ENCODE measurements at regions not wholly inside any gene's neighbourhood (a gene's known extent, or its start where the extent isn't known, plus 50 kb on each side); places are given as distances from the start of the nearest gene placed in this dataset.

- TF ChIP-seq, protein P1, sequence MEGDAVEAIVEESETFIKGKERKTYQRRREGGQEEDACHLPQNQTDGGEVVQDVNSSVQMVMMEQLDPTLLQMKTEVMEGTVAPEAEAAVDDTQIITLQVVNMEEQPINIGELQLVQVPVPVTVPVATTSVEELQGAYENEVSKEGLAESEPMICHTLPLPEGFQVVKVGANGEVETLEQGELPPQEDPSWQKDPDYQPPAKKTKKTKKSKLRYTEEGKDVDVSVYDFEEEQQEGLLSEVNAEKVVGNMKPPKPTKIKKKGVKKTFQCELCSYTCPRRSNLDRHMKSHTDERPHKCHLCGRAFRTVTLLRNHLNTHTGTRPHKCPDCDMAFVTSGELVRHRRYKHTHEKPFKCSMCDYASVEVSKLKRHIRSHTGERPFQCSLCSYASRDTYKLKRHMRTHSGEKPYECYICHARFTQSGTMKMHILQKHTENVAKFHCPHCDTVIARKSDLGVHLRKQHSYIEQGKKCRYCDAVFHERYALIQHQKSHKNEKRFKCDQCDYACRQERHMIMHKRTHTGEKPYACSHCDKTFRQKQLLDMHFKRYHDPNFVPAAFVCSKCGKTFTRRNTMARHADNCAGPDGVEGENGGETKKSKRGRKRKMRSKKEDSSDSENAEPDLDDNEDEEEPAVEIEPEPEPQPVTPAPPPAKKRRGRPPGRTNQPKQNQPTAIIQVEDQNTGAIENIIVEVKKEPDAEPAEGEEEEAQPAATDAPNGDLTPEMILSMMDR (IDR thresholded peaks at IDR 0.05): no peak
- TF ChIP-seq EZH2 (IDR thresholded peaks at IDR 0.05; ENCODE audit: borderline replicate concordance, insufficient read depth, low read depth, low read length, poor library complexity, severe bottlenecking): no peak
Observed at GRCh38 chr14:62528296-62528695, 517.0 kb downstream of the KCNH5 start.
